CD14-positive monocyte (primary cell): ENCODE measurements at regions not wholly inside any gene's neighbourhood (a gene's known extent, or its start where the extent isn't known, plus 50 kb on each side); places are given as distances from the start of the nearest gene placed in this dataset.

Experiments
- DNase-seq, 3 donors: peaks; one replicate each; pipeline ENCODE4 v3.0.0-alpha.2; 2011 to 2022
- H2AFZ ChIP-seq: 2 replicates; pipeline ENCODE4 v1.6.0; 2012; ENCODE audit warnings: mild to moderate bottlenecking, low read depth, low read length, inconsistent platforms; ENCODE audit not compliant: insufficient read depth, poor library complexity, severe bottlenecking
- H3K27ac ChIP-seq, 2 donors: 1 replicate in 1 of 2; 2 replicates in 1 of 2; pipeline ENCODE4 v1.5.1; 2012 to 2013; ENCODE audit warnings: low read length in 2 of 2, control low read depth in 1 of 2, inconsistent platforms in 1 of 2, low read depth in 1 of 2, mild to moderate bottlenecking in 1 of 2
- H3K27me3 ChIP-seq, 2 donors: one replicate each; pipeline versions ENCODE4 v1.6.0 to v1.6.1; 2011 to 2013; ENCODE audit warnings: low read length in 2 of 2; ENCODE audit not compliant: control insufficient read depth in 2 of 2, insufficient read depth in 2 of 2
- H3K36me3 ChIP-seq, 2 donors: replicated peaks in 1 of 2; 1 replicate in 1 of 2; 2 replicates in 1 of 2; pipeline versions ENCODE4 v1.5.1 to v1.6.1; 2012 to 2013; ENCODE audit warnings: low read length in 2 of 2, control low read depth in 1 of 2, inconsistent platforms in 1 of 2, mild to moderate bottlenecking in 1 of 2; ENCODE audit not compliant: insufficient read depth in 2 of 2, control insufficient read depth in 1 of 2
- H3K4me1 ChIP-seq, 2 donors: 1 replicate in 1 of 2; 2 replicates in 1 of 2; pipeline versions ENCODE4 v1.5.1 to v1.6.1; 2012 to 2013; ENCODE audit warnings: low read length in 2 of 2, control low read depth in 1 of 2, inconsistent platforms in 1 of 2, mild to moderate bottlenecking in 1 of 2, moderate library complexity in 1 of 2; ENCODE audit not compliant: insufficient read depth in 2 of 2, control insufficient read depth in 1 of 2
- H3K4me2 ChIP-seq: replicated peaks from 2 replicates; pipeline ENCODE3; 2012; ENCODE audit warnings: low read length, moderate library complexity, mild to moderate bottlenecking; ENCODE audit not compliant: poor library complexity, severe bottlenecking; ENCODE audit errors: extremely low read depth
- H3K4me3 ChIP-seq, 3 experiments: fragments of 200-600 bp in 1 of 3; sonication (generic) in 1 of 3; replicated peaks in 1 of 3; 1 replicate in 2 of 3; 2 replicates in 1 of 3; pipeline ENCODE4 v1.5.1; 2011 to 2013; ENCODE audit warnings: low read length in 3 of 3, mild to moderate bottlenecking in 3 of 3, control low read depth in 2 of 3, low read depth in 2 of 3, inconsistent platforms in 1 of 3, moderate library complexity in 1 of 3
- H3K79me2 ChIP-seq: 2 replicates; pipeline ENCODE4 v1.6.0; 2012; ENCODE audit warnings: mild to moderate bottlenecking, control low read depth, inconsistent platforms, low read length, moderate library complexity; ENCODE audit not compliant: insufficient read depth
- H3K9ac ChIP-seq: 2 replicates; pipeline ENCODE4 v1.6.0; 2017; ENCODE audit warnings: low read length, mild to moderate bottlenecking; ENCODE audit not compliant: insufficient read depth, poor library complexity, severe bottlenecking
- H3K9me3 ChIP-seq, 2 donors: replicated peaks in 1 of 2; 1 replicate in 1 of 2; 2 replicates in 1 of 2; pipeline versions ENCODE4 v1.5.1 to v1.6.1; 2012 to 2013; ENCODE audit warnings: low read length in 2 of 2, control low read depth in 1 of 2; ENCODE audit not compliant: control insufficient read depth in 1 of 2, insufficient read depth in 1 of 2
- H4K20me1 ChIP-seq: 2 replicates; pipeline ENCODE4 v1.6.0; 2012; ENCODE audit warnings: mild to moderate bottlenecking, low read length, control low read depth, moderate library complexity; ENCODE audit not compliant: insufficient read depth
- H3K27ac Mint-ChIP-seq, 7 donors: one replicate each; pipeline ENCODE4 v1.8.0; 2020; ENCODE audit warnings: mild to moderate bottlenecking in 7 of 7, mixed read lengths in 7 of 7, moderate library complexity in 6 of 7, inconsistent platforms in 2 of 7
- H3K27me3 Mint-ChIP-seq, 3 donors: one replicate each; pipeline ENCODE4 v1.8.0; 2021 to 2022; ENCODE audit warnings: low read depth in 3 of 3, mild to moderate bottlenecking in 3 of 3, mixed read lengths in 3 of 3, moderate library complexity in 3 of 3, inconsistent platforms in 1 of 3
- H3K36me3 Mint-ChIP-seq, 2 donors: one replicate each; pipeline ENCODE4 v1.8.0; 2020; ENCODE audit warnings: mixed read lengths in 2 of 2, inconsistent platforms in 1 of 2, mild to moderate bottlenecking in 1 of 2
- H3K4me1 Mint-ChIP-seq: one replicate; pipeline ENCODE4 v1.8.0; 2020; ENCODE audit warnings: mild to moderate bottlenecking, mixed read lengths
- H3K4me3 Mint-ChIP-seq, 2 donors: one replicate each; pipeline ENCODE4 v1.8.0; 2020; ENCODE audit warnings: mild to moderate bottlenecking in 2 of 2, mixed read lengths in 2 of 2, moderate library complexity in 1 of 2
- H3K9me3 Mint-ChIP-seq, 7 donors: one replicate each; pipeline ENCODE4 v1.8.0; 2020 to 2022; ENCODE audit warnings: mixed read lengths in 7 of 7, mild to moderate bottlenecking in 6 of 7, moderate library complexity in 6 of 7, inconsistent platforms in 2 of 7
- WGBS: methylation state at CpG from one replicate; pipeline ENCODE4 v1.1.5; 2013; ENCODE audit warnings: missing lambda C conversion rate; ENCODE audit not compliant: insufficient coverage; 5-methylcytosine and 5-hydroxymethylcytosine counted together
- intact Hi-C, 2 donors: fragments of 100-400 bp; cut with micrococcal nuclease; formaldehyde crosslinking; loops; one replicate each; pipeline versions ENCODE4 v1.15.0 to v1.15.1; 2023
- TF ChIP-seq, protein P1 (sequence below): fragments of 200-600 bp; IDR thresholded peaks from one replicate; pipeline ENCODE4 v1.8.0; 2022; ENCODE audit warnings: antibody characterized with exemption, mild to moderate bottlenecking

DNA sequence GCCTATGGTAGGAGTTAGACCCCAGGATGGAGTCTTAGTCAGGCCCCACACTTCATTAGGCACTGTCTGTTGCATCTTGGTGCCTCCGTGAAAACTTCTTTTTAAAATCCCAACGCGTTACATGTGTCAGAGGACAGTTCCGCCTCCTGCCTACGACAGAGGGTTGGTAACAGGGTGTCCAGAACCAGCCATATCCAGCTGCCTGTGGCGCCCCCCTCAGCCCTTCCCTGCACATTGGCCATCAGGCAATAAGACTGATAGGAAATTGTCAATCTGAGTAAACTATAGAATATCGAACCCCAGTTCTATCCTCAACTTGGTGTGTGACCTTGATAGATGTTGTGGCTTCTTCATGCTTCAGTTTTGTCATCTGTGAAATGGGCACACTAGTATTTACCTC is 108.6 kb upstream of the CSF3R start:
- Mint-ChIP-seq H3K27ac (no peak overlapping the region), H3K9me3 (peaks cover 0 to 7% (median 0%) of the 10 kb centered on the region in 7 donors), H3K36me3 (no peaks in the 10 kb centered on the region), H3K27me3 (peaks cover 21 to 45% (median 30%) of the 10 kb centered on the region in 3 donors), H3K4me1 (peaks cover 4% of the 10 kb centered on the region), H3K4me3 (no peak overlapping the region)
- Histone ChIP-seq H3K4me1 (no peaks in the 10 kb centered on the region), H3K27ac (no peak overlapping the region), H3K27me3 (peaks cover 0 to 7% of the 10 kb centered on the region in 2 donors), H4K20me1 (no peaks in the 10 kb centered on the region), H3K9me3 (no peaks in the 10 kb centered on the region), H3K79me2 (no peaks in the 10 kb centered on the region), H2AFZ (no peak overlapping the region), H3K36me3 (no peaks in the 10 kb centered on the region), H3K4me2 (no peak overlapping the region), H3K9ac (no peak overlapping the region), H3K4me3 (no peak overlapping the region)
- intact Hi-C loops, result no loop called here
- TF ChIP-seq, protein P1, sequence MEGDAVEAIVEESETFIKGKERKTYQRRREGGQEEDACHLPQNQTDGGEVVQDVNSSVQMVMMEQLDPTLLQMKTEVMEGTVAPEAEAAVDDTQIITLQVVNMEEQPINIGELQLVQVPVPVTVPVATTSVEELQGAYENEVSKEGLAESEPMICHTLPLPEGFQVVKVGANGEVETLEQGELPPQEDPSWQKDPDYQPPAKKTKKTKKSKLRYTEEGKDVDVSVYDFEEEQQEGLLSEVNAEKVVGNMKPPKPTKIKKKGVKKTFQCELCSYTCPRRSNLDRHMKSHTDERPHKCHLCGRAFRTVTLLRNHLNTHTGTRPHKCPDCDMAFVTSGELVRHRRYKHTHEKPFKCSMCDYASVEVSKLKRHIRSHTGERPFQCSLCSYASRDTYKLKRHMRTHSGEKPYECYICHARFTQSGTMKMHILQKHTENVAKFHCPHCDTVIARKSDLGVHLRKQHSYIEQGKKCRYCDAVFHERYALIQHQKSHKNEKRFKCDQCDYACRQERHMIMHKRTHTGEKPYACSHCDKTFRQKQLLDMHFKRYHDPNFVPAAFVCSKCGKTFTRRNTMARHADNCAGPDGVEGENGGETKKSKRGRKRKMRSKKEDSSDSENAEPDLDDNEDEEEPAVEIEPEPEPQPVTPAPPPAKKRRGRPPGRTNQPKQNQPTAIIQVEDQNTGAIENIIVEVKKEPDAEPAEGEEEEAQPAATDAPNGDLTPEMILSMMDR, result no peak
- 52% methylated on average over 5 of the region's 7 CpGs for WGBS
- no peak for DNase-seq

DNA sequence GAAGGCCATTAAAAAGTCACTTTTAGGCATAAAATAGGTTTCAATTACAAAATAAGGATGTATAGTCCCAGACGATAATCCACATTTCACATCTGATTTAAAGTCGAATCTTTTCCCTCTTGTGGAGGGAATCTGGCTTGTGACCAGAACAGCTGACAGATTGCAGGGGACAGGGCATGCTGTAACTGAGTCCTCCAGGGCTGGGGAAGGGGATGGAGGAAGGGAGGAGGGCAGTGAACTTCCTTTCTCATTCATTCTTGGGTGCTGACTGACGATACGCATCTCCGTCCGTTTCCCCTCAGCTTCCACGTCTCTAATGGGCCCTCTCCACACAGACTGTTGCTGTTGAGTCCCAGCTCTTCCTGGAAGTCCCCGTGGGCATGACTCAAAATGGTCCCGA is 108.1 kb upstream of the CSF3R start:
- 10% methylated on average over 5 of the region's 9 CpGs for WGBS
- H2AFZ ChIP-seq, result no peak overlapping the region
- no peak overlapping the region for H3K4me3 ChIP-seq
- peaks cover 0 to 7% (median 0%) of the 10 kb centered on the region in 7 donors for H3K9me3 Mint-ChIP-seq
- no peak for DNase-seq
- no peaks in the 10 kb centered on the region for H4K20me1 ChIP-seq
- peaks cover 0 to 7% of the 10 kb centered on the region in 2 donors for H3K27me3 ChIP-seq
- H3K4me2 ChIP-seq, result no peak overlapping the region
- TF ChIP-seq, protein P1, result no peak
- intact Hi-C loops, result no loop called here
- H3K79me2 ChIP-seq, result no peaks in the 10 kb centered on the region
- H3K9me3 ChIP-seq, result no peaks in the 10 kb centered on the region
- H3K27ac ChIP-seq, result no peak overlapping the region
- peaks cover 4% of the 10 kb centered on the region for H3K4me1 Mint-ChIP-seq
- no peaks in the 10 kb centered on the region for H3K36me3 Mint-ChIP-seq
- peaks cover 22 to 49% (median 30%) of the 10 kb centered on the region in 3 donors for H3K27me3 Mint-ChIP-seq
- H3K36me3 ChIP-seq, result no peaks in the 10 kb centered on the region
- H3K27ac Mint-ChIP-seq, result no peak overlapping the region
- H3K9ac ChIP-seq, result no peak overlapping the region
- H3K4me1 ChIP-seq, result no peaks in the 10 kb centered on the region
- H3K4me3 Mint-ChIP-seq, result no peak overlapping the region
